ENCODE measurements at regions not wholly inside any gene's neighbourhood (a gene's known extent, or its start where the extent isn't known, plus 50 kb on each side); places are given as distances from the start of the nearest gene placed in this dataset.
"Not testable (repeated sequence)": the region's sequence is repeated elsewhere in the genome, so short reads cannot be mapped to it uniquely, and the experiment has no call there.

DNA sequence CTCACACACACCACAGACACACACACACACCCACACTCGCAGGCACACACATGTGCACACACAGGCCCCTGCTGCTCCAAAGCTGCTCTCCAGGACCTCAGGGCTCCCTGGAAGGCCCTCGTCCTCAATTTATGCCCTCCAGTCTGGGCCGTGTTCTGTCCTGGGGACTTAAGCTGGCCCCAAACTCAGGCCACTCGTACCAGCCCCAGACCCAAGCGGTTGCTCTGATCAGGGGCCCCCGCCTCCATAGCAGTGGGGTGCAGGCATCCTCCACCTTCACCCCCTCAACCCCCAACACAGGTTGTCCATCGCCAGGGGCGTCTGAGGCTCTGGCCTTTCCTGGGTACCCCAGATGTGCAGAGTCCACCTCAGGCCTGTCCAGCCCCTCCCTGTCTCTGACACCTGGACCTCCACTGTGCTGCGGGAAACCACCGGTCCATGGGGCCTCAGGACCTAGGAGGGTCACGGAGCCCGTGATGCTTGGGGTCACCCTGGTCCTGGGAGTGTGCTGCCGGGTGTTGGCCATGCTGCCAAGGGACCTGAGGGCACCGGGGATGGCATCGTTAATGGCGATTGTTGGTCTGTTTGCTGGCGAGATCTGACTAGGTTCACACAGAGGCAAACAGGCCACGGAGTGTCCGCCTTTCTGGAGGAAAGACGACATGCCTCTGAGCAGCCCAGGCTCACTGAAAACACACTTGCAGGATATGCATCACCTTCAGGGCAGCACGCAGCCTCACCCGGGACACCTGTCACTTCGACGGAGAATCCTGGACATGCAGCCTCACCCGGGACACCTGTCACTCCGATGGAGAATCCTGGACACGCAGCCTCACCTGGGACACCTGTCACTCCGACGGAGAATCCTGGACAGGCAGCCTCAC is 155.6 kb downstream of the NDUFA10 start:
- Mint-ChIP-seq H3K27me3 (ENCODE audit: low read depth) (no peaks in the 10 kb centered on the region), H3K4me3 (ENCODE audit: low read depth) (no peak overlapping the region), H3K4me1 (ENCODE audit: low read depth) (no peaks in the 10 kb centered on the region), H3K27ac (no peak overlapping the region), H3K9me3 (no peaks in the 10 kb centered on the region), H3K36me3 (ENCODE audit: low read depth) (no peaks in the 10 kb centered on the region)
- DNase-seq (ENCODE audit: low spot score): peak; percentile 1
- intact Hi-C loops (cut with micrococcal nuclease): no loop called here

DNA sequence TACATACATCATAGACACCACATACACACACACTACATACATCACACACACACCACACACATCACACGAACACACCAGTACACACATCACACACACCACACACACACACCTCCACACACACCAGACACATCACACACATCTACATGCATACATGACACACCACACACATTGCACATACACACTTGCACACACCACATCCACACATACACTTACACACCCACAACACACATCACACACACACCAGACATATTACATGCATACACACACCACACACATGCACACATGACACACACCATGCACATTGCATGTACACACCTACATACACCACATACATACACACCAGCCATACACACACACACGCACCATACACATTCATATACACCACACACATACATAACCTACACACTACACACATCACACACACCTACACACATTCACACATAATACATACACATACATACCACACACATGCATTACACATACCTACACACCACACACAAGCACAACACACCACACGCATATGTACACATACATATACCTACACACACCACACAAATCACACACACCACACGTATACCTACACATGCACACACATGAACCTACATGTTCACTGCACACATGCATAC is 156.5 kb downstream of the NDUFA10 start:
- H3K4me1 Mint-ChIP-seq (ENCODE audit: low read depth): no peaks in the 10 kb centered on the region
- intact Hi-C loops (cut with micrococcal nuclease): no loop called here
- H3K9me3 Mint-ChIP-seq: no peaks in the 10 kb centered on the region
- no peaks in the 10 kb centered on the region for H3K36me3 Mint-ChIP-seq (ENCODE audit: low read depth)
- H3K27ac Mint-ChIP-seq: no peak overlapping the region
- H3K4me3 Mint-ChIP-seq (ENCODE audit: low read depth): no peak overlapping the region
- no peak for DNase-seq (ENCODE audit: low spot score)
- H3K27me3 Mint-ChIP-seq (ENCODE audit: low read depth): no peaks in the 10 kb centered on the region

DNA sequence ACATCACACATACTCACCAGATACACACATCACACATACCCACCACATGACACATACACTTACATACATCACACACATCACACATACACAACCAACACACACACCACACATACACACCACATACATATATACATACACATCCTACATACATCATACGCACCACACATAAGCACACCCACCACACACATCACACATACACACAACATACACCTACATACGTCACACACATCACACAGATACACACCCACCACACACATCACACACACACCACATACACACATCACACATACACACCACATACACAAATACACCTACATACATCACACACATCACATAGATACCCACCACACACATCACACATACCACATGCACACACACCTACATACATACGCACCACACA is 158.4 kb downstream of the NDUFA10 start:
- Mint-ChIP-seq H3K27me3 (ENCODE audit: low read depth) (no peaks in the 10 kb centered on the region), H3K36me3 (ENCODE audit: low read depth) (no peaks in the 10 kb centered on the region), H3K4me3 (ENCODE audit: low read depth) (no peak overlapping the region), H3K27ac (no peak overlapping the region), H3K4me1 (ENCODE audit: low read depth) (peaks cover 2% of the 10 kb centered on the region), H3K9me3 (no peaks in the 10 kb centered on the region)
- DNase-seq (ENCODE audit: low spot score): no peak
- intact Hi-C loops (cut with micrococcal nuclease): no loop called here

DNA sequence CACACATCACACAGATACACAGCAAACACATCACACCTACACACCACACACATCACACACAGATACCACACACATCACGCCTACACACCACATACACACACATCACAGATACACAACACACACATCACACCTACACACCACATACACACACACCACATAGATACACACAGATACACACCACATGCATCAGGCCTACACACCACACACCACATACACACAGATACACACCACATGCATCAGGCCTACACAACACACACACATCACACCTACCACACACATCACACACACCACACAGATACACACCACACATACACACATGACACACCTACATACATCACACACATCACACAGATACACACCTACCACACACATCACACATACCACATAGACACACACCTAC is 158.8 kb downstream of the NDUFA10 start:
- Mint-ChIP-seq H3K36me3 (ENCODE audit: low read depth) (no peaks in the 10 kb centered on the region), H3K4me1 (ENCODE audit: low read depth) (peaks cover 5% of the 10 kb centered on the region), H3K27ac (no peak overlapping the region), H3K9me3 (no peaks in the 10 kb centered on the region), H3K27me3 (ENCODE audit: low read depth) (no peaks in the 10 kb centered on the region), H3K4me3 (ENCODE audit: low read depth) (no peak overlapping the region)
- intact Hi-C loops (cut with micrococcal nuclease): no loop called here
- no peak for DNase-seq (ENCODE audit: low spot score)

DNA sequence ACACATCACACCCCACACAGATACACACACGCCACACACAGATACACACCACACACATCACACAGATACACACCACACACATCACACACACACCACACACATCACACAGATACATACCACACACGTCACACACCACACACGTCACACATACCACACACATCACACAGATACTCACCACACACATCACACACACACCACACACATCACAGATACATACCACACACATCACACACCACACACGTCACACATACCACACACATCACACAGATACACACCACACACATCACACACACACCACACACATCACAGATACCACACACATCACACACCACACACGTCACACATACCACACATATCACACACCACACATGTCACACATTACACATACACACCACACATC is 159.3 kb downstream of the NDUFA10 start:
- intact Hi-C loops (cut with micrococcal nuclease); H3K27ac Mint-ChIP-seq; H3K4me1 Mint-ChIP-seq (ENCODE audit: low read depth): not testable (repeated sequence)

DNA sequence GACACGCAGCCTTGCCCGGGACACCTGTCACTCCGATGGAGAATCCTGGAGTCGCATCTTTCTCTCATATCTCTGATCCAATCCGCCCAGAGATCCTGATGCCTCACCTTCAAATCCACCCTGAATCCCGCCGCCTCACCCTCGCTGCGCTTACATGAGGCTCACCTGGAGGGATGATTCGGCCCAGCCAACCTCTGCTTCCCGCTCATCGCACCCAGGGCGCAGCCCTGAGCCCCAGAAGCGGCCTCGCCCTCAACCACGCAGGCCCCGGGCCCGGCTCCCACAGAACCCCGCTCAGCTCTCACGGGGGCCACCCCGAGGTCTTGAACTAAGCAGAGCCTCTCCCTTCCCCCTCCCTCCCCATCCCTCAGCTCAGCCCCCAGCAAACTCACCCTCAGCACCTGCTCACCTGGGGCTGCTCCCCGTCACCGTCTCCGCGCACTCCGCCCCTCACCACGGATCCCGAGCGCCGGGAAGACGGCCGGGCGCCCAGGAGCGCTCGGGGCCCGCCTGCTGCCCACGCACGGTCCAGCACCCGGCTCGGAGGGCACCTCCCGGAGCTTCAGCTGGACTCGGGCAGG is 160.0 kb downstream of the NDUFA10 start:
- no peak overlapping the region for H3K4me3 Mint-ChIP-seq (ENCODE audit: low read depth)
- peaks cover 7% of the 10 kb centered on the region for H3K27me3 Mint-ChIP-seq (ENCODE audit: low read depth)
- no peak for DNase-seq (ENCODE audit: low spot score)
- H3K9me3 Mint-ChIP-seq: no peaks in the 10 kb centered on the region
- peaks cover 5% of the 10 kb centered on the region for H3K4me1 Mint-ChIP-seq (ENCODE audit: low read depth)
- H3K27ac Mint-ChIP-seq: no peak overlapping the region
- no peaks in the 10 kb centered on the region for H3K36me3 Mint-ChIP-seq (ENCODE audit: low read depth)
- intact Hi-C loops (cut with micrococcal nuclease): no loop called here

More for the DNA sequence above, 159.3 kb downstream of the NDUFA10 start:
- H3K36me3 Mint-ChIP-seq (ENCODE audit: low read depth); DNase-seq (ENCODE audit: low spot score); H3K4me3 Mint-ChIP-seq (ENCODE audit: low read depth); H3K27me3 Mint-ChIP-seq (ENCODE audit: low read depth); H3K9me3 Mint-ChIP-seq: not testable (repeated sequence)

DNA sequence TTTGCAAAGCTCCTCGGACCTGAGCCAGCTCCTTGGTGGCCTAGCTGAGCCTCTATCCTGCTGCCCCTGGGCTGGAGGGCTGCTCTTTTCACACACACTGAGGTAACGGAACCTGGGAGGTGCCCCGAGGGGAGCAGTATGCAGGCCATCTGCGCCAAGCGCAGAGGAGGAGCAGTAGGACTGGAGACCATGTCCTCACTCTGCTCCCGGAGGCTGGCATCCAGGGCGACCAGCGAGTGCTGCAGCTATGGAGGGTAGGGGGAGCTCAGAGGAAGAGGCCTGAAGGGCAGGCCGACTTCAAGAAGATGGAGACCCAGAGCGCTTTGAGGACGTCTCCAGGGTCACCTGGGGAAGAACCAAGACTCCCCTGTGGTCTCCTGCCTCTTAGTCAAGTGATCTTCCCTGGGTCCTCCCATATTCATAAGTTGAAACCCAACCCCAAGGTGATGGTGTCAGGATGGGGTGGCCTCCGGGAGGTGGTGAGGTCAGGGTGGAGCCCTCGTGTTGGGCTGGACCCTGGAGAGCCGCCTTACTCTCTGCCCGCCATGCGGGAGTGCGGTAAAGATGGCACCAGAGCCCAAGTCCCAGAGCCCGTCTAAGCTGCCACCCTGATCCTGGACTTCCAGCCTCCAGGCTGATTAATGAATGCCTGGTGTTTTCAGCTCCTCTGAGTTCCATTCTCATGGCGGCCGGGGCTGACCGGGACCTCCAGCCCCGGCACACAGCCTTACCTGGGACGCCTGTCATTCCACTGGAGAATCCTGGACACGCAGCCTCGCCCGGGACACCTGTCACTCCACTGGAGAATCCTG is 160.7 kb downstream of the NDUFA10 start:
- H3K27me3 Mint-ChIP-seq (ENCODE audit: low read depth): peaks cover 7% of the 10 kb centered on the region

DNA sequence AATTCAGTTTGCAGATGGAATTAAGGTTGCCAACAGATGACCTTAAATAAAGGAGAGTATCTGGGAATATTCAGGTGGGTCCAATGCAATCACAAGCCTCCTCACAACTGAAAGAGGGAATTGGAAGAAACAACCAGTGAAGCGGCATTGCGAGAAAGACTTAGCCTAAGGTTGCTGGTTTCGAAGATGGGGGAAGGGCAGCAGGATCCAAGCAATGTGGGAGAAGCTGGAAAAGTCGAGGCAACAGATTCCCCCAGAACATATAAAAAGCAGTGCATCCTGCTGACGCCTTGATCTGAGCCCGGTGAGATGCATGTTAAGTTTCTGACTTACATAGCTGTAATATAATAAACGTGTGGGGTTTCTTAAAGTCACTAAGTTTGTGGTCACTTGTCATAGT is 162.5 kb downstream of the NDUFA10 start:
- Mint-ChIP-seq H3K4me3 (ENCODE audit: low read depth) (no peak overlapping the region), H3K27ac (no peak overlapping the region), H3K4me1 (ENCODE audit: low read depth) (peaks cover 5% of the 10 kb centered on the region), H3K36me3 (ENCODE audit: low read depth) (no peaks in the 10 kb centered on the region), H3K27me3 (ENCODE audit: low read depth) (peaks cover 11% of the 10 kb centered on the region), H3K9me3 (no peaks in the 10 kb centered on the region)
- no peak for DNase-seq (ENCODE audit: low spot score)
- intact Hi-C loops (cut with micrococcal nuclease): no loop called here

More for the DNA sequence above, 160.7 kb downstream of the NDUFA10 start:
- H3K9me3 Mint-ChIP-seq: no peaks in the 10 kb centered on the region
- H3K4me3 Mint-ChIP-seq (ENCODE audit: low read depth): no peak overlapping the region
- H3K27ac Mint-ChIP-seq: no peak overlapping the region
- DNase-seq (ENCODE audit: low spot score): no peak
- no peaks in the 10 kb centered on the region for H3K36me3 Mint-ChIP-seq (ENCODE audit: low read depth)
- peaks cover 5% of the 10 kb centered on the region for H3K4me1 Mint-ChIP-seq (ENCODE audit: low read depth)
- intact Hi-C loops (cut with micrococcal nuclease): no loop called here

DNA sequence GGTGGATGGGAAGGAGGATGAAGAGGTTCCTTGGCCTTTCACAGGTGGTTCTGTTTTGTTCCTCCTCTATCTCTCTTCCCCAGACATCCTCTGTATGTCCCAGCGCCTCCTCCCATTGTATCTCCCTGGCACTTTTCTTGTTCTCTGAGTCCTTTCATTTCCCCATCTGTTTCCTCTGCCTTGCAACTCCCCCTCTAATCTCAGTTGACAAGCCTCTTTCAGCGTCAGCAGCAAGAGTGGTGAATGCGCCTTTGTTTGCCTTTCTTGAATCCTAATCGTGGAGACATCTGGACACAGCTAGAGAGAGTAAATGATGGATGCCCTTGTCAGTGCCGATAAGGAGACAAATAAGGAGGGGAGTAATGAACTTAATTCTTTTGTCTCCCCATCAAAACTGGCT is 167.0 kb downstream of the NDUFA10 start:
- Mint-ChIP-seq H3K9me3 (no peaks in the 10 kb centered on the region), H3K27me3 (ENCODE audit: low read depth) (peaks cover 13% of the 10 kb centered on the region), H3K4me3 (ENCODE audit: low read depth) (no peak overlapping the region), H3K4me1 (ENCODE audit: low read depth) (peaks cover 5% of the 10 kb centered on the region), H3K36me3 (ENCODE audit: low read depth) (no peaks in the 10 kb centered on the region), H3K27ac (no peak overlapping the region)
- intact Hi-C loops (cut with micrococcal nuclease): no loop called here
- no peak for DNase-seq (ENCODE audit: low spot score)

DNA sequence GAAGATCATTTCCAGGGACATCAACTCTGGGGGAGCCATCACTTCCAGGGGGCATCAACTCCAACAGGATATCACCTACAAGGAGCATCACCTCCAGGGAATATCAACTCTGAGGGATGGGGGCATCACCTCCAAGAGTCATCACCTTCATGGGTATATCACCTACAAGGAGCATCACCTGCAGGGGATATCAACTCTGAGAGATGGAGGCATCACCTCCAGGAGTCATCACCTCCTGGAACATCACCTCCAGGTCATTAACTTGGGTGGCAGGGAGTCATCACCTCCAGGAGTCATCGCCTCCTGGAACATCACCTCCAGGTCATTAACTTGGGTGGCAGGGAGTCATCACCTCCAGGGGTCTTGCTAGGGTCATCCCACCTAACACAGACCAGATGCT is 167.6 kb downstream of the NDUFA10 start:
- DNase-seq (ENCODE audit: low spot score): no peak
- intact Hi-C loops (cut with micrococcal nuclease): no loop called here
- H3K9me3 Mint-ChIP-seq: no peaks in the 10 kb centered on the region
- no peak overlapping the region for H3K4me3 Mint-ChIP-seq (ENCODE audit: low read depth)
- H3K27ac Mint-ChIP-seq: no peak overlapping the region
- H3K36me3 Mint-ChIP-seq (ENCODE audit: low read depth): no peaks in the 10 kb centered on the region
- H3K27me3 Mint-ChIP-seq (ENCODE audit: low read depth): peaks cover 13% of the 10 kb centered on the region
- H3K4me1 Mint-ChIP-seq (ENCODE audit: low read depth): peaks cover 5% of the 10 kb centered on the region

DNA sequence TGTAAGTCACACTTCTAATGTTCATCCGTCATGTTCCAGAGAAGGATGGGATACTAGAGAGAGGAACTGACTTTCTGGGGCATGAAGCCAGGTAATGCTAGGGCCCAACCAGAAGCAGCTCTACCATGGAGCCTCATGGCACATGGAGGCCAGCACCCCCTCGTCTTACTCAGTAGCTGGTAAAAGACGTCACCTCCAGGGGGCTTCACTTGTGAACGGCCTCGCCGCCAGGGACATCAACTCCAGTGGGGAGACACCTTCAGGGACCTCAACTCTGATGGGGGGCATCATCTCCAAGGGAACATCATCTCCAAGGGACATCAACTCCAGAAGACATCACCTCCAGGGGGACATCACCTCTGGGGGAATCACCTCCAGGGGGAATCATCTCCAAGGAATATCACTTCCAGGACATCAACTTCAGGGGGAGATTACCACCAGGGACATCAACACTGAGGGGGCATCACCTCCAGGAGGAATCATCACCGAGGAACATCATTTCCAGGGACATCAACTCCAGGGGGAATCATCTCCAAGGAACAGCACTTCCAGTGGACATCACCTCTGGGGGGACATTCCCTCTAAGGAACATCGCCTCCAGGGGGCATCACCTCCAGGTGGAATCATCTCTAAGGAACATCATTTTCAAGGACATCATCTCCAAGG is 168.4 kb downstream of the NDUFA10 start:
- Mint-ChIP-seq H3K27me3 (ENCODE audit: low read depth) (peaks cover 13% of the 10 kb centered on the region), H3K4me1 (ENCODE audit: low read depth) (peaks cover 2% of the 10 kb centered on the region), H3K36me3 (ENCODE audit: low read depth) (no peaks in the 10 kb centered on the region), H3K27ac (no peak overlapping the region), H3K4me3 (ENCODE audit: low read depth) (no peak overlapping the region), H3K9me3 (no peaks in the 10 kb centered on the region)
- intact Hi-C loops (cut with micrococcal nuclease): no loop called here
- DNase-seq (ENCODE audit: low spot score): no peak

DNA sequence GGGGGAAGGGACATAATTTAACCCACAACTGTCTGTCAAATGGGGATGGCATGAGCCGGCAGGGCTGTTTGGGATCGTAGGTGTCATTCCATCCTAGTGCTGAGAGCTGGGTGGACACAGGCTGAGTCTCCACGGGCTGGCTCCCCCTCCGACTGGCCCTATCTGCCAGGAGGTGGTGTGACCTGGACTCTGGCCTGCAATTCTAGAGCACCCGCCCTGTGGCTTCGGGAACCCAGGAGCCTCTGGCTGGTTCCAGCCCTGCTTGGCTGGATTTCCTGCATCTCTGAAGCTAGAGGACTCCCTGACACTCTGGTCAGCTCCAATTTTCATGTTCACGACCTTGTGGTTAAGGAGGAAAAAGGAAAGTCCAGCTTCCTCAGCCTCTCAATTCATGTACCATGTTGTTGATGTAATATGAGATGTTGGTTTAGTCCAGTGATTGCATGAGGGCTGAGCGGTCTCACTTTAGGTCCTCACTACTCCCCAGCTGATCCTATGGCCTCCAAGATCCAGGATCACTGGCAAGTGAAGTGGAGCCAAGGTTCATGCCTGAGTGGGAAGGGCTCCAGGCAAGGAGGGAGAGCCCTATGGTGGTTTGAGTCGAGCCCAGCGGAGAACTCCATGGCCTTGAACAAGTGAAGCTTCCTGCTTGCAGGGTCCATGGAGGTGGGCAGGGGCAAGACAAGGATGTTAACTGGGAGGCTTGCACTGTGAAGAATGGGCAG is 169.1 kb downstream of the NDUFA10 start:
- no peak for DNase-seq (ENCODE audit: low spot score)
- intact Hi-C loops (cut with micrococcal nuclease): no loop called here
- H3K4me1 Mint-ChIP-seq (ENCODE audit: low read depth): no peaks in the 10 kb centered on the region
- no peaks in the 10 kb centered on the region for H3K36me3 Mint-ChIP-seq (ENCODE audit: low read depth)
- no peak overlapping the region for H3K27ac Mint-ChIP-seq
- no peak overlapping the region for H3K4me3 Mint-ChIP-seq (ENCODE audit: low read depth)
- peaks cover 13% of the 10 kb centered on the region for H3K27me3 Mint-ChIP-seq (ENCODE audit: low read depth)
- peaks cover under 1% of the 10 kb centered on the region for H3K9me3 Mint-ChIP-seq
